GM12878 (cell line): ENCODE measurements at regions not wholly inside any gene's neighbourhood (a gene's known extent, or its start where the extent isn't known, plus 50 kb on each side); places are given as distances from the start of the nearest gene placed in this dataset.

Source experiments
- ATAC-seq: fragments of 200-7000 bp; cut with Tn5 transposase; 3 replicates; pipeline ENCODE4 v1.9.1; 2020; ENCODE audit warnings: mild to moderate bottlenecking, moderate library complexity
- BruUV-seq: library from RNA; stranded (reverse); fragments of 400-500 nt; replicated peaks from 2 replicates; lab custom pipeline; 2021; lab: Mats Ljungman, UMichigan
- CTCF ChIA-PET: fragments of 300-600 bp; sonication (Branson Sonifier 250); formaldehyde crosslinking; extraction: SDS; loops from one replicate; lab custom pipeline; 2021; ENCODE audit warnings: inconsistent platforms; lab: Yijun Ruan, JAX
- POLR2A ChIA-PET: fragments of 350-600 bp; formaldehyde crosslinking; extraction: SDS; loops from one replicate; lab custom pipeline; 2021; ENCODE audit warnings: inconsistent platforms; lab: Charles Lee
- RAD21 ChIA-PET: fragments of 300-600 bp; sonication (Branson Sonifier 250); formaldehyde crosslinking; loops from one replicate; lab custom pipeline; 2023; ENCODE audit warnings: antibody characterized with exemption; ENCODE audit not compliant: unreplicated experiment; lab: Charles Lee
- SMC1A ChIA-PET: fragments of 300-600 bp; sonication (Branson Sonifier 250); formaldehyde crosslinking; loops from one replicate; lab custom pipeline; 2023; ENCODE audit not compliant: unreplicated experiment, uncharacterized antibody; lab: Charles Lee
- DNase-seq: peaks from one replicate; pipeline ENCODE4 v3.0.0-alpha.2; 2011; ENCODE audit warnings: low read depth, low spot score
- FAIRE-seq: peaks from 3 replicates; lab custom pipeline; 2011; peaks lifted over from hg19 to GRCh38; lab: Jason Lieb, UNC
- H2AFZ ChIP-seq: 2 replicates; pipeline ENCODE4 v1.6.0; 2011; ENCODE audit warnings: low read depth, low read length, control low read depth; ENCODE audit not compliant: control insufficient read depth
- H3K27ac ChIP-seq: 2 replicates; pipeline ENCODE4 v1.5.1; 2011; ENCODE audit warnings: control low read depth; ENCODE audit not compliant: control insufficient read depth, insufficient read depth
- H3K27me3 ChIP-seq, 2 experiments: replicated peaks in 1 of 2; 2 replicates each; pipeline versions ENCODE4 v1.6.0 to v1.6.1; 2011; ENCODE audit warnings: low read length in 1 of 2; ENCODE audit not compliant: control insufficient read depth in 2 of 2, insufficient read depth in 2 of 2
- H3K36me3 ChIP-seq, 2 experiments: 2 replicates each; pipeline ENCODE4 v1.5.1; 2011; ENCODE audit warnings: low read length in 1 of 2; ENCODE audit not compliant: control insufficient read depth in 2 of 2, insufficient read depth in 2 of 2
- H3K4me1 ChIP-seq: 2 replicates; pipeline ENCODE4 v1.6.1; 2011; ENCODE audit warnings: mild to moderate bottlenecking, low read length, moderate library complexity, mixed read lengths; ENCODE audit not compliant: control insufficient read depth, insufficient read depth
- H3K4me2 ChIP-seq: 2 replicates; pipeline ENCODE4 v1.6.0; 2011; ENCODE audit warnings: control low read depth; ENCODE audit not compliant: control insufficient read depth, insufficient read depth
- H3K4me3 ChIP-seq: fragments of 200-600 bp; sonication (generic); 2 replicates; pipeline ENCODE4 v1.5.1; 2016
- H3K79me2 ChIP-seq: 2 replicates; pipeline ENCODE4 v1.6.0; 2011; ENCODE audit warnings: low read length; ENCODE audit not compliant: control insufficient read depth, insufficient read depth
- H3K9ac ChIP-seq: 2 replicates; pipeline ENCODE4 v1.8.0; 2011; ENCODE audit warnings: low read length, control low read depth, mixed read lengths; ENCODE audit not compliant: control insufficient read depth, insufficient read depth
- H3K9me3 ChIP-seq: replicated peaks from 3 replicates; pipeline ENCODE4 v1.5.1; 2011; ENCODE audit warnings: mild to moderate bottlenecking, low read length; ENCODE audit not compliant: control insufficient read depth, insufficient read depth
- H4K20me1 ChIP-seq: 2 replicates; pipeline ENCODE4 v1.6.0; 2011; ENCODE audit not compliant: control insufficient read depth, insufficient read depth
- BACH1 ChIP-seq: fragments of 450-650 bp; IDR thresholded peaks from 2 replicates; pipeline ENCODE4 v1.6.1; 2017; ENCODE audit warnings: mild to moderate bottlenecking, borderline replicate concordance
- CBFB ChIP-seq: IDR thresholded peaks from 2 replicates; pipeline ENCODE4 v1.6.1; 2016; ENCODE audit warnings: antibody characterized with exemption, low read depth
- CBX5 ChIP-seq: sonication (generic); IDR thresholded peaks from 2 replicates; pipeline ENCODE4 v1.6.1; 2016; ENCODE audit warnings: low read depth, moderate library complexity, mild to moderate bottlenecking, inconsistent platforms
- CREB1 ChIP-seq: IDR thresholded peaks from 2 replicates; pipeline ENCODE4 v1.6.1; 2012; ENCODE audit warnings: low read depth, mild to moderate bottlenecking, inconsistent platforms
- EGR1 ChIP-seq, 2 experiments: IDR thresholded peaks; 1 replicate in 1 of 2; 2 replicates in 1 of 2; pipeline ENCODE4 v1.6.1; 2011 to 2012; ENCODE audit warnings: low read depth in 2 of 2, low read length in 2 of 2, borderline replicate concordance in 1 of 2, mild to moderate bottlenecking in 1 of 2, moderate library complexity in 1 of 2
- HCFC1 ChIP-seq: fragments of 150-350 bp; IDR thresholded peaks from 2 replicates; pipeline ENCODE4 v1.6.1; 2014; ENCODE audit warnings: low read length
- IKZF1 ChIP-seq: fragments of 450-650 bp; conservative IDR thresholded peaks from 2 replicates; pipeline ENCODE4 v1.6.1; 2017; ENCODE audit warnings: antibody characterized with exemption, mild to moderate bottlenecking
- IKZF2 ChIP-seq, 2 experiments: fragments of 450-650 bp; IDR thresholded peaks; 2 replicates each; pipeline ENCODE4 v1.6.1; 2017; ENCODE audit warnings: mild to moderate bottlenecking in 2 of 2, moderate library complexity in 2 of 2
- MYB ChIP-seq: fragments of 150-350 bp; IDR thresholded peaks from 2 replicates; pipeline ENCODE4 v1.6.1; 2014; ENCODE audit warnings: mild to moderate bottlenecking, low read depth, low read length, borderline replicate concordance
- PAX5 ChIP-seq: IDR thresholded peaks from 2 replicates; pipeline ENCODE4 v1.6.1; 2011; ENCODE audit warnings: low read depth, low read length, borderline replicate concordance
- POLR2AphosphoS5 ChIP-seq: IDR thresholded peaks from 2 replicates; pipeline ENCODE4 v1.6.1; 2011; ENCODE audit warnings: mild to moderate bottlenecking, low read length, inconsistent platforms
- RAD51 ChIP-seq: fragments of 450-650 bp; IDR thresholded peaks from 2 replicates; pipeline ENCODE4 v1.6.1; 2016; ENCODE audit warnings: moderate library complexity, mild to moderate bottlenecking, inconsistent platforms
- RB1 ChIP-seq: fragments of 450-650 bp; formaldehyde crosslinking; IDR thresholded peaks from 2 replicates; pipeline ENCODE4 v1.6.1; 2017; ENCODE audit warnings: mild to moderate bottlenecking, borderline replicate concordance
- STAT3 ChIP-seq: IDR thresholded peaks from 2 replicates; pipeline ENCODE4 v1.6.1; 2011; ENCODE audit warnings: low read depth, low read length, improper control_type of control experiment
- TCF7 ChIP-seq: IDR thresholded peaks from 2 replicates; pipeline ENCODE4 v1.6.1; 2014; ENCODE audit warnings: antibody characterized with exemption, borderline replicate concordance
- WGBS: methylation state at CpG from one replicate; pipeline ENCODE4 v1.1.6; 2016; ENCODE audit warnings: low lambda C conversion rate; ENCODE audit not compliant: insufficient replicate concordance, insufficient coverage; ENCODE audit errors: missing lambda C conversion rate; 5-methylcytosine and 5-hydroxymethylcytosine counted together
- in situ Hi-C: fragments of 300-500 bp; cut with MboI; formaldehyde crosslinking; loops from 9 replicates; pipeline ENCODE4 v1.14.3; 2018; ENCODE audit warnings: mixed read lengths
- intact Hi-C: fragments of 100-400 bp; cut with micrococcal nuclease; formaldehyde crosslinking; loops from one replicate; pipeline ENCODE4 v1.14.2; 2022; ENCODE audit not compliant: unreplicated experiment
- TF ChIP-seq, protein P1 (sequence below): fragments of 450-650 bp; formaldehyde crosslinking; IDR thresholded peaks from 2 replicates; pipeline ENCODE4 v1.5.0; 2022; ENCODE audit warnings: mild to moderate bottlenecking, missing genetic modification characterization
- TF ChIP-seq, protein P2 (sequence below): IDR thresholded peaks from 2 replicates; pipeline ENCODE4 v1.6.1; 2012; ENCODE audit warnings: low read length, inconsistent platforms
- TF ChIP-seq, protein P3 (sequence below): fragments of 450-650 bp; IDR thresholded peaks from 2 replicates; pipeline ENCODE4 v1.6.1; 2016; ENCODE audit warnings: mild to moderate bottlenecking

DNA sequence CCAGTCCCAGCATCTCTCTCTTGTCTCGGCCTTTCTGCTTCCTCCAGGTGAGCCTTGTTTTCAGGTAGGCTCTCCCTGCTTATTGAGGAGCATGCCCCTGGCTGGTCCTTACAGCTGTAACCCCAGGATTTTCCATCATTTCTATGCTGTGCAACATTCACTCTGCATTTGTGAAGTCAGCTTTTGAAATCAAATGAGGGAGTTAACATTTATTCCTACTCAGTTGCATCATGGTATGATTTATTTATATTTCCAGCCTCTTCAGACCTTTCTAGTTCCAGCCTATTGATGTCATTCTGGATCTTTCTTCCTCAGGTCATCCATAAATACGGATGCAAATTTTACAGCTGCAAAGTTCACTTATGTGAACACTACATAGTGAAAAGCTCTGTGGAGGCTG lies 755.6 kb downstream of the TYW1 start (continued):
- TF ChIP-seq, protein P1, sequence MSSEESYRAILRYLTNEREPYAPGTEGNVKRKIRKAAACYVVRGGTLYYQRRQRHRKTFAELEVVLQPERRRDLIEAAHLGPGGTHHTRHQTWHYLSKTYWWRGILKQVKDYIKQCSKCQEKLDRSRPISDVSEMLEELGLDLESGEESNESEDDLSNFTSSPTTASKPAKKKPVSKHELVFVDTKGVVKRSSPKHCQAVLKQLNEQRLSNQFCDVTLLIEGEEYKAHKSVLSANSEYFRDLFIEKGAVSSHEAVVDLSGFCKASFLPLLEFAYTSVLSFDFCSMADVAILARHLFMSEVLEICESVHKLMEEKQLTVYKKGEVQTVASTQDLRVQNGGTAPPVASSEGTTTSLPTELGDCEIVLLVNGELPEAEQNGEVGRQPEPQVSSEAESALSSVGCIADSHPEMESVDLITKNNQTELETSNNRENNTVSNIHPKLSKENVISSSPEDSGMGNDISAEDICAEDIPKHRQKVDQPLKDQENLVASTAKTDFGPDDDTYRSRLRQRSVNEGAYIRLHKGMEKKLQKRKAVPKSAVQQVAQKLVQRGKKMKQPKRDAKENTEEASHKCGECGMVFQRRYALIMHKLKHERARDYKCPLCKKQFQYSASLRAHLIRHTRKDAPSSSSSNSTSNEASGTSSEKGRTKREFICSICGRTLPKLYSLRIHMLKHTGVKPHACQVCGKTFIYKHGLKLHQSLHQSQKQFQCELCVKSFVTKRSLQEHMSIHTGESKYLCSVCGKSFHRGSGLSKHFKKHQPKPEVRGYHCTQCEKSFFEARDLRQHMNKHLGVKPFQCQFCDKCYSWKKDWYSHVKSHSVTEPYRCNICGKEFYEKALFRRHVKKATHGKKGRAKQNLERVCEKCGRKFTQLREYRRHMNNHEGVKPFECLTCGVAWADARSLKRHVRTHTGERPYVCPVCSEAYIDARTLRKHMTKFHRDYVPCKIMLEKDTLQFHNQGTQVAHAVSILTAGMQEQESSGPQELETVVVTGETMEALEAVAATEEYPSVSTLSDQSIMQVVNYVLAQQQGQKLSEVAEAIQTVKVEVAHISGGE (CRISPR knock-in tag) = no peak
- TF ChIP-seq IKZF1 = no peak
- TF ChIP-seq RAD51 = no peak

DNA sequence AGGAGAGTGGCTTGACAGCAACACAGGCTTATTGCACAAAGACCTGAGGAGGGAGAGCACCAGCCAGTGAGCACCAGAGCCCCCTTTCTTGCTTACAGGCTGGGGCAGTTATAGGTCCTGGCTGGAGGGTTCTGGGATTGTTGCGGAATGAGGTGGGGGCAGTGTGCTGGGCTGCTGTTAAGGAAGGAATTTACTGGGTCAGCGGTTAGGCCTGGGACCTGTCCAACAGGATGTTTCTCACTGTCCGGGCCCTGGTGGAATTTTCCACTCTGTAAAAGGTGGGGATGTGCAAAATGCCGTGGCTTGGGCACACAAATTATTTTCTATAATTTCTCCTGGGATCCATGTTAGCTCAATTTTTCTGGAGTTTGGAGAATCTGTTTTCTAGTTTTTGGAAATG lies 757.3 kb downstream of the TYW1 start:
- Histone ChIP-seq H3K36me3 (no peaks in the 10 kb centered on the region), H3K27me3 (no peaks in the 10 kb centered on the region), H3K79me2 (no peaks in the 10 kb centered on the region), H3K9me3 (no peaks in the 10 kb centered on the region), H3K4me3 (no peak overlapping the region), H3K27ac (no peak overlapping the region), H3K9ac (no peak overlapping the region), H3K4me1 (no peaks in the 10 kb centered on the region), H4K20me1 (no peaks in the 10 kb centered on the region), H2AFZ (no peak overlapping the region), H3K4me2 (no peak overlapping the region)
- WGBS = 25% methylated on average over 4 of the region's 4 CpGs
- FAIRE-seq (no peak), ATAC-seq (no peak), DNase-seq (no peak)
- intact Hi-C loops (loop anchor here (10.0 kb wide), 1 partner anchor 59 kb away; no protein-coding TSS in a partner anchor), in situ Hi-C loops (no loop called here)
- ChIA-PET CTCF (no interaction called here), SMC1A (no interaction called here), POLR2A (no interaction called here), RAD21 (no interaction called here)
- BruUV-seq = no TSS peak
- TF ChIP-seq RB1 = no peak
- no peak for TF ChIP-seq POLR2AphosphoS5
- no peak for TF ChIP-seq BACH1
- TF ChIP-seq CBFB = no peak
- no peak for TF ChIP-seq IKZF2 (IDR thresholded peaks at IDR 0.05)
- TF ChIP-seq HCFC1 = no peak
- no peak for TF ChIP-seq PAX5
- no peak for TF ChIP-seq CBX5
- TF ChIP-seq STAT3 = no peak
- TF ChIP-seq MYB = no peak
- no peak for TF ChIP-seq TCF7
- TF ChIP-seq EGR1 (IDR thresholded peaks at IDR 0.05; ENCODE audit: borderline replicate concordance in 1 of 2, low read depth in 2 of 2, low read length in 2 of 2) = no peak
- TF ChIP-seq, protein P2, sequence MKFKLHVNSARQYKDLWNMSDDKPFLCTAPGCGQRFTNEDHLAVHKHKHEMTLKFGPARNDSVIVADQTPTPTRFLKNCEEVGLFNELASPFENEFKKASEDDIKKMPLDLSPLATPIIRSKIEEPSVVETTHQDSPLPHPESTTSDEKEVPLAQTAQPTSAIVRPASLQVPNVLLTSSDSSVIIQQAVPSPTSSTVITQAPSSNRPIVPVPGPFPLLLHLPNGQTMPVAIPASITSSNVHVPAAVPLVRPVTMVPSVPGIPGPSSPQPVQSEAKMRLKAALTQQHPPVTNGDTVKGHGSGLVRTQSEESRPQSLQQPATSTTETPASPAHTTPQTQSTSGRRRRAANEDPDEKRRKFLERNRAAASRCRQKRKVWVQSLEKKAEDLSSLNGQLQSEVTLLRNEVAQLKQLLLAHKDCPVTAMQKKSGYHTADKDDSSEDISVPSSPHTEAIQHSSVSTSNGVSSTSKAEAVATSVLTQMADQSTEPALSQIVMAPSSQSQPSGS = no peak
- TF ChIP-seq CREB1 = no peak
- TF ChIP-seq, protein P3, sequence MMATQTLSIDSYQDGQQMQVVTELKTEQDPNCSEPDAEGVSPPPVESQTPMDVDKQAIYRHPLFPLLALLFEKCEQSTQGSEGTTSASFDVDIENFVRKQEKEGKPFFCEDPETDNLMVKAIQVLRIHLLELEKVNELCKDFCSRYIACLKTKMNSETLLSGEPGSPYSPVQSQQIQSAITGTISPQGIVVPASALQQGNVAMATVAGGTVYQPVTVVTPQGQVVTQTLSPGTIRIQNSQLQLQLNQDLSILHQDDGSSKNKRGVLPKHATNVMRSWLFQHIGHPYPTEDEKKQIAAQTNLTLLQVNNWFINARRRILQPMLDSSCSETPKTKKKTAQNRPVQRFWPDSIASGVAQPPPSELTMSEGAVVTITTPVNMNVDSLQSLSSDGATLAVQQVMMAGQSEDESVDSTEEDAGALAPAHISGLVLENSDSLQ = no peak
